Spleen (tissue), 7 donors: ENCODE measurements at regions not wholly inside any gene's neighbourhood (a gene's known extent, or its start where the extent isn't known, plus 50 kb on each side); places are given as distances from the start of the nearest gene placed in this dataset.

Experiments
- CTCF ChIP-seq, 11 experiments: fragments of 200-600 bp in 7 of 11; fragments of 450-650 bp in 4 of 11; sonication (generic) in 4 of 11; IDR thresholded peaks in 8 of 11; conservative IDR thresholded peaks in 3 of 11; 1 replicate in 7 of 11; 2 replicates in 4 of 11; pipeline versions ENCODE4 v1.4.0 to v1.8.0; 2016 to 2021; ENCODE audit warnings: antibody characterized with exemption in 11 of 11, inconsistent platforms in 4 of 11, mild to moderate bottlenecking in 1 of 11
- POLR2A ChIP-seq, 3 donors: fragments of 450-650 bp; IDR thresholded peaks; one replicate each; pipeline ENCODE4 v1.5.1; 2017; ENCODE audit warnings: antibody characterized with exemption in 3 of 3, mild to moderate bottlenecking in 1 of 3
- donor health status: DM: no; HTN: no; CAD: no; lungs with moderate emphysema.
- donor health status: DM: no; HTN: no; CAD: no.
- donor health status: DM: no; HTN: no; CAD: no.

GRCh38 chr11:119794756-119795155, 65.8 kb upstream of the NECTIN1 start:
- no peak for TF ChIP-seq POLR2A (IDR thresholded peaks at IDR 0.05)
- TF ChIP-seq CTCF (IDR thresholded peaks at IDR 0.05 in 8 of 11, conservative IDR thresholded peaks at IDR 0.05 in 3 of 11), result no peak
